ENCODE measurements at regions not wholly inside any gene's neighbourhood (a gene's known extent, or its start where the extent isn't known, plus 50 kb on each side); places are given as distances from the start of the nearest gene placed in this dataset.

- WGBS (ENCODE audit: low lambda C conversion rate), result 99% methylated on average over 3 of the region's 3 CpGs
- Histone ChIP-seq H3K4me3 (ENCODE audit: low read depth in 2 of 2, low read length in 1 of 2) (no peak overlapping the region), H3K36me3 (replicated peaks in 1 of 2; ENCODE audit: control insufficient read depth in 1 of 2, insufficient read depth in 2 of 2, low read length in 1 of 2) (no peaks in the 10 kb centered on the region), H3K4me1 (ENCODE audit: control insufficient read depth in 1 of 2, insufficient read depth in 2 of 2, low read depth in 1 of 2, low read length in 1 of 2) (no peaks in the 10 kb centered on the region), H2AFZ (ENCODE audit: low read depth) (no peak overlapping the region), H4K20me1 (ENCODE audit: insufficient read depth) (no peaks in the 10 kb centered on the region), H3K9ac (no peak overlapping the region), H3K27ac (ENCODE audit: low read depth in 2 of 2, low read length in 1 of 2) (no peak overlapping the region), H3F3A (replicated peaks; ENCODE audit: insufficient read depth) (peaks cover 3% of the 10 kb centered on the region), H3K79me2 (ENCODE audit: insufficient read depth) (no peaks in the 10 kb centered on the region), H3K9me3 (no peaks in the 10 kb centered on the region), H3K4me2 (no peak overlapping the region), H3K9me2 (no peaks in the 10 kb centered on the region), H3K27me3 (ENCODE audit: insufficient read depth) (no peaks in the 10 kb centered on the region)
- TF ChIP-seq, protein P1, sequence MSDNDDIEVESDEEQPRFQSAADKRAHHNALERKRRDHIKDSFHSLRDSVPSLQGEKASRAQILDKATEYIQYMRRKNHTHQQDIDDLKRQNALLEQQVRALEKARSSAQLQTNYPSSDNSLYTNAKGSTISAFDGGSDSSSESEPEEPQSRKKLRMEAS (IDR thresholded peaks at IDR 0.05; ENCODE audit: low read depth), result no peak
- no peak for TF ChIP-seq GABPA (IDR thresholded peaks at IDR 0.05; ENCODE audit: low read depth)
- TF ChIP-seq, protein P2, sequence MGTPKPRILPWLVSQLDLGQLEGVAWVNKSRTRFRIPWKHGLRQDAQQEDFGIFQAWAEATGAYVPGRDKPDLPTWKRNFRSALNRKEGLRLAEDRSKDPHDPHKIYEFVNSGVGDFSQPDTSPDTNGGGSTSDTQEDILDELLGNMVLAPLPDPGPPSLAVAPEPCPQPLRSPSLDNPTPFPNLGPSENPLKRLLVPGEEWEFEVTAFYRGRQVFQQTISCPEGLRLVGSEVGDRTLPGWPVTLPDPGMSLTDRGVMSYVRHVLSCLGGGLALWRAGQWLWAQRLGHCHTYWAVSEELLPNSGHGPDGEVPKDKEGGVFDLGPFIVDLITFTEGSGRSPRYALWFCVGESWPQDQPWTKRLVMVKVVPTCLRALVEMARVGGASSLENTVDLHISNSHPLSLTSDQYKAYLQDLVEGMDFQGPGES (IDR thresholded peaks at IDR 0.05; ENCODE audit: low read depth, low read length), result no peak
- no peak for TF ChIP-seq USF2 (IDR thresholded peaks at IDR 0.05; ENCODE audit: borderline replicate concordance, low read depth, low read length)
- TF ChIP-seq EP300 (IDR thresholded peaks at IDR 0.05; ENCODE audit: borderline replicate concordance in 1 of 2, low read depth in 1 of 2, low read length in 1 of 2), result no peak
- no peak for DNase-seq
- POLR2A ChIA-PET, result no interaction called here
- CTCF ChIA-PET, result no interaction called here
Measured at GRCh38 chr4:123193802-123194367, 202.7 kb upstream of the SPRY1 start.

DNA sequence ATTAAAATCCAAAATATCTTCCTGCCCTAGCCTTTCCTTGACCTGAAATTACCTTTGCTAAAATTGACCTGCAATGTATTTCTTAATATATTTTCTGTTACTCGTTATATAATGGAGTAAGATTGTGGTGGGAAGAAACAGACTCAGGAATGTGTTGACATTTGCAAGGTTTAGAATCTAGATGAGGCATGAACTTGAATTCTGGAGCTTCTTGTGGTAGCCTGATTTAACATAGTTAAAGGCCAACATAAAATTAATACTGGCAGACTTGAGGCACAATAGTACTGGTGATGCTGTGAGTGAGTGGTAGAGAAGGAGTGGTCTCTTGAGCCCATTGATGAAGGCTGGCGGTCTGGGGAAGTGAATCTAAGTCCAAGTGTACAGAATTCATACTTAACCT lies 197.9 kb upstream of the SPRY1 start:
- no peaks in the 10 kb centered on the region for H3K9me3 ChIP-seq
- H2AFZ ChIP-seq (ENCODE audit: low read depth), result no peak overlapping the region
- no peak overlapping the region for H3K4me3 ChIP-seq (ENCODE audit: low read depth in 2 of 2, low read length in 1 of 2)
- DNase-seq, result no peak
- no peak overlapping the region for H3K4me2 ChIP-seq
- POLR2A ChIA-PET, result no interaction called here
- peaks cover under 1% of the 10 kb centered on the region for H3F3A ChIP-seq (replicated peaks; ENCODE audit: insufficient read depth)
- H3K36me3 ChIP-seq (replicated peaks in 1 of 2; ENCODE audit: control insufficient read depth in 1 of 2, insufficient read depth in 2 of 2, low read length in 1 of 2), result no peaks in the 10 kb centered on the region
- H3K79me2 ChIP-seq (ENCODE audit: insufficient read depth), result no peaks in the 10 kb centered on the region
- no peak overlapping the region for H3K27ac ChIP-seq (ENCODE audit: low read depth in 2 of 2, low read length in 1 of 2)
- 100% methylated on average over 2 of the region's 2 CpGs for WGBS (ENCODE audit: low lambda C conversion rate)
- CTCF ChIA-PET, result interaction anchor here (0.8 kb wide), 1 partner anchor 22 kb away, joined by 3 read pairs; no protein-coding TSS in a partner anchor
- H3K27me3 ChIP-seq (ENCODE audit: insufficient read depth), result no peaks in the 10 kb centered on the region
- H3K9me2 ChIP-seq, result no peaks in the 10 kb centered on the region
- H3K9ac ChIP-seq, result no peak overlapping the region
- TF ChIP-seq MXI1 (IDR thresholded peaks at IDR 0.05; ENCODE audit: low read depth, low read length) (no peak), TCF12 (IDR thresholded peaks at IDR 0.05) (no peak), GABPA (IDR thresholded peaks at IDR 0.05; ENCODE audit: low read depth) (no peak), EZH2phosphoT487 (IDR thresholded peaks at IDR 0.05; ENCODE audit: borderline replicate concordance, low read depth) (no peak), JUND (IDR thresholded peaks at IDR 0.05) (no peak), MEF2A (IDR thresholded peaks at IDR 0.05; ENCODE audit: borderline replicate concordance, low read depth) (no peak), RFX5 (IDR thresholded peaks at IDR 0.05; ENCODE audit: low read length) (no peak), YY1 (IDR thresholded peaks at IDR 0.05; ENCODE audit: low read depth) (no peak), FOSL2 (IDR thresholded peaks at IDR 0.05; ENCODE audit: borderline replicate concordance, low read depth) (no peak), GATA2 (CRISPR knock-in tag; IDR thresholded peaks at IDR 0.05) (no peak), TEAD4 (IDR thresholded peaks at IDR 0.05; ENCODE audit: borderline replicate concordance, insufficient read depth) (no peak), NFIC (IDR thresholded peaks at IDR 0.05; ENCODE audit: borderline replicate concordance) (no peak), CHD2 (IDR thresholded peaks at IDR 0.05; ENCODE audit: low read length, partially characterized antibody) (no peak), RAD21 (IDR thresholded peaks at IDR 0.05; ENCODE audit: low read length) (no peak), POLR2AphosphoS5 (IDR thresholded peaks at IDR 0.05; ENCODE audit: low read depth, low read length) (no peak)
- TF ChIP-seq, protein P3, sequence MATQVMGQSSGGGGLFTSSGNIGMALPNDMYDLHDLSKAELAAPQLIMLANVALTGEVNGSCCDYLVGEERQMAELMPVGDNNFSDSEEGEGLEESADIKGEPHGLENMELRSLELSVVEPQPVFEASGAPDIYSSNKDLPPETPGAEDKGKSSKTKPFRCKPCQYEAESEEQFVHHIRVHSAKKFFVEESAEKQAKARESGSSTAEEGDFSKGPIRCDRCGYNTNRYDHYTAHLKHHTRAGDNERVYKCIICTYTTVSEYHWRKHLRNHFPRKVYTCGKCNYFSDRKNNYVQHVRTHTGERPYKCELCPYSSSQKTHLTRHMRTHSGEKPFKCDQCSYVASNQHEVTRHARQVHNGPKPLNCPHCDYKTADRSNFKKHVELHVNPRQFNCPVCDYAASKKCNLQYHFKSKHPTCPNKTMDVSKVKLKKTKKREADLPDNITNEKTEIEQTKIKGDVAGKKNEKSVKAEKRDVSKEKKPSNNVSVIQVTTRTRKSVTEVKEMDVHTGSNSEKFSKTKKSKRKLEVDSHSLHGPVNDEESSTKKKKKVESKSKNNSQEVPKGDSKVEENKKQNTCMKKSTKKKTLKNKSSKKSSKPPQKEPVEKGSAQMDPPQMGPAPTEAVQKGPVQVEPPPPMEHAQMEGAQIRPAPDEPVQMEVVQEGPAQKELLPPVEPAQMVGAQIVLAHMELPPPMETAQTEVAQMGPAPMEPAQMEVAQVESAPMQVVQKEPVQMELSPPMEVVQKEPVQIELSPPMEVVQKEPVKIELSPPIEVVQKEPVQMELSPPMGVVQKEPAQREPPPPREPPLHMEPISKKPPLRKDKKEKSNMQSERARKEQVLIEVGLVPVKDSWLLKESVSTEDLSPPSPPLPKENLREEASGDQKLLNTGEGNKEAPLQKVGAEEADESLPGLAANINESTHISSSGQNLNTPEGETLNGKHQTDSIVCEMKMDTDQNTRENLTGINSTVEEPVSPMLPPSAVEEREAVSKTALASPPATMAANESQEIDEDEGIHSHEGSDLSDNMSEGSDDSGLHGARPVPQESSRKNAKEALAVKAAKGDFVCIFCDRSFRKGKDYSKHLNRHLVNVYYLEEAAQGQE (IDR thresholded peaks at IDR 0.05; ENCODE audit: low read depth, low read length), result no peak
- TF ChIP-seq, protein P2 (IDR thresholded peaks at IDR 0.05; ENCODE audit: low read depth, low read length), result no peak
- TF ChIP-seq, protein P4, sequence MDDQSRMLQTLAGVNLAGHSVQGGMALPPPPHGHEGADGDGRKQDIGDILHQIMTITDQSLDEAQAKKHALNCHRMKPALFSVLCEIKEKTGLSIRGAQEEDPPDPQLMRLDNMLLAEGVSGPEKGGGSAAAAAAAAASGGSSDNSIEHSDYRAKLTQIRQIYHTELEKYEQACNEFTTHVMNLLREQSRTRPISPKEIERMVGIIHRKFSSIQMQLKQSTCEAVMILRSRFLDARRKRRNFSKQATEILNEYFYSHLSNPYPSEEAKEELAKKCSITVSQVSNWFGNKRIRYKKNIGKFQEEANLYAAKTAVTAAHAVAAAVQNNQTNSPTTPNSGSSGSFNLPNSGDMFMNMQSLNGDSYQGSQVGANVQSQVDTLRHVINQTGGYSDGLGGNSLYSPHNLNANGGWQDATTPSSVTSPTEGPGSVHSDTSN (IDR thresholded peaks at IDR 0.05), result no peak
- no peaks in the 10 kb centered on the region for H4K20me1 ChIP-seq (ENCODE audit: insufficient read depth)
- no peaks in the 10 kb centered on the region for H3K4me1 ChIP-seq (ENCODE audit: control insufficient read depth in 1 of 2, insufficient read depth in 2 of 2, low read depth in 1 of 2, low read length in 1 of 2)

All from SK-N-SH (cell line).